ENCODE measurements at regions not wholly inside any gene's neighbourhood (a gene's known extent, or its start where the extent isn't known, plus 50 kb on each side); places are given as distances from the start of the nearest gene placed in this dataset.
"Not testable (repeated sequence)": the region's sequence is repeated elsewhere in the genome, so short reads cannot be mapped to it uniquely, and the experiment has no call there.

- no peak for DNase-seq
Observed at GRCh38 chr17:12195418-12195817, 174.7 kb downstream of the MAP2K4 start.

- DNase-seq = no peak
Observed at GRCh38 chr17:12201294-12201880, 180.7 kb downstream of the MAP2K4 start.

GRCh38 chr17:12209632-12210191, 189.0 kb downstream of the MAP2K4 start:
- DNase-seq = peak; percentile 30

- DNase-seq = not testable (repeated sequence)
Observed at GRCh38 chr17:12220714-12221439, 200.2 kb downstream of the MAP2K4 start.

- no peak for DNase-seq
Observed at GRCh38 chr17:12222392-12222791, 201.7 kb downstream of the MAP2K4 start.

GRCh38 chr17:12227547-12227946, 206.9 kb downstream of the MAP2K4 start:
- DNase-seq = no peak

- DNase-seq = no peak
Observed at GRCh38 chr17:12229335-12229734, 208.7 kb downstream of the MAP2K4 start.

GRCh38 chr17:12230481-12231354, 210.0 kb downstream of the MAP2K4 start:
- peak; percentile 25 for DNase-seq

- no peak for DNase-seq
Observed at GRCh38 chr17:12231355-12231682, 210.6 kb downstream of the MAP2K4 start.

GRCh38 chr17:12239021-12239420, 218.3 kb downstream of the MAP2K4 start:
- DNase-seq = not testable (repeated sequence)

GRCh38 chr17:12242345-12242954, 221.8 kb downstream of the MAP2K4 start:
- DNase-seq = no peak

- DNase-seq = no peak
Observed at GRCh38 chr17:12247761-12248160, 227.1 kb downstream of the MAP2K4 start.

- no peak for DNase-seq
Observed at GRCh38 chr17:12250973-12251372, 230.3 kb downstream of the MAP2K4 start.

- no peak for DNase-seq
Observed at GRCh38 chr17:12252462-12252861, 231.8 kb downstream of the MAP2K4 start.

GRCh38 chr17:12254460-12254859, 233.8 kb downstream of the MAP2K4 start:
- DNase-seq = no peak

GRCh38 chr17:12256380-12256995, 235.8 kb downstream of the MAP2K4 start:
- DNase-seq = peak; percentile 8

- DNase-seq = no peak
Observed at GRCh38 chr17:12257176-12257575, 236.5 kb downstream of the MAP2K4 start.

GRCh38 chr17:12261354-12261753, 240.7 kb downstream of the MAP2K4 start:
- no peak for DNase-seq

GRCh38 chr17:12269751-12270150, 249.1 kb downstream of the MAP2K4 start:
- no peak for DNase-seq

- no peak for DNase-seq
Observed at GRCh38 chr17:12277827-12278226, 257.1 kb downstream of the MAP2K4 start.

GRCh38 chr17:12282056-12282455, 261.4 kb downstream of the MAP2K4 start:
- DNase-seq = no peak

GRCh38 chr17:12287953-12288352, 267.3 kb downstream of the MAP2K4 start:
- DNase-seq = no peak
